Natural killer cell (primary cell): ENCODE measurements at regions not wholly inside any gene's neighbourhood (a gene's known extent, or its start where the extent isn't known, plus 50 kb on each side); places are given as distances from the start of the nearest gene placed in this dataset.

Source experiments
- ATAC-seq, 3 donors: fragments of 150-1000 bp in 2 of 3; fragments of 200-7000 bp in 1 of 3; cut with Tn5 transposase; 1 replicate in 1 of 3; 2 replicates in 2 of 3; pipeline ENCODE4 v1.10.0; 2021; ENCODE audit warnings: mild to moderate bottlenecking in 2 of 3, moderate library complexity in 2 of 3
- DNase-seq, 2 donors: peaks; one replicate each; pipeline versions ENCODE4 v3.0.0 to v3.0.0-alpha.2; 2013 to 2021; ENCODE audit warnings: mixed read lengths in 1 of 2
- H3K27ac ChIP-seq: one replicate; pipeline ENCODE4 v1.5.1; 2013; ENCODE audit warnings: mild to moderate bottlenecking, low read length
- H3K27me3 ChIP-seq: one replicate; pipeline ENCODE4 v1.6.1; 2013; ENCODE audit warnings: low read length; ENCODE audit not compliant: control insufficient read depth, insufficient read depth
- H3K36me3 ChIP-seq: one replicate; pipeline ENCODE4 v1.6.1; 2013; ENCODE audit warnings: low read length; ENCODE audit not compliant: control insufficient read depth, insufficient read depth
- H3K4me1 ChIP-seq: one replicate; pipeline ENCODE4 v1.6.1; 2013; ENCODE audit warnings: low read length; ENCODE audit not compliant: control insufficient read depth, insufficient read depth
- H3K4me3 ChIP-seq: one replicate; pipeline ENCODE4 v1.5.1; 2013; ENCODE audit warnings: low read length
- H3K9me3 ChIP-seq: one replicate; pipeline ENCODE4 v1.6.1; 2013; ENCODE audit warnings: low read length; ENCODE audit not compliant: control insufficient read depth, insufficient read depth
- H3K27ac Mint-ChIP-seq, 2 donors: one replicate each; pipeline ENCODE4 v1.8.0; 2022; ENCODE audit warnings: mild to moderate bottlenecking in 2 of 2, mixed read lengths in 2 of 2, moderate library complexity in 1 of 2
- H3K27me3 Mint-ChIP-seq, 2 donors: one replicate each; pipeline ENCODE4 v1.8.0; 2022; ENCODE audit warnings: low read depth in 2 of 2, mixed read lengths in 2 of 2
- H3K36me3 Mint-ChIP-seq: one replicate; pipeline ENCODE4 v1.8.0; 2022; ENCODE audit warnings: mixed read lengths
- H3K4me1 Mint-ChIP-seq, 2 donors: one replicate each; pipeline ENCODE4 v1.8.0; 2022; ENCODE audit warnings: mixed read lengths in 2 of 2
- H3K4me3 Mint-ChIP-seq: one replicate; pipeline ENCODE4 v1.8.0; 2022; ENCODE audit warnings: mild to moderate bottlenecking, moderate library complexity, mixed read lengths
- H3K9me3 Mint-ChIP-seq, 2 donors: one replicate each; pipeline ENCODE4 v1.8.0; 2022; ENCODE audit warnings: mixed read lengths in 2 of 2
- WGBS: methylation state at CpG from one replicate; pipeline ENCODE4 v1.1.7; 2013; ENCODE audit warnings: missing lambda C conversion rate; ENCODE audit not compliant: insufficient coverage; 5-methylcytosine and 5-hydroxymethylcytosine counted together
- intact Hi-C: fragments of 100-400 bp; cut with micrococcal nuclease; formaldehyde crosslinking; loops from one replicate; pipeline ENCODE4 v1.14.2; 2022
- TF ChIP-seq, protein P1 (sequence below): fragments of 200-600 bp; IDR thresholded peaks from one replicate; pipeline ENCODE4 v1.8.0; 2022; ENCODE audit warnings: antibody characterized with exemption

DNA sequence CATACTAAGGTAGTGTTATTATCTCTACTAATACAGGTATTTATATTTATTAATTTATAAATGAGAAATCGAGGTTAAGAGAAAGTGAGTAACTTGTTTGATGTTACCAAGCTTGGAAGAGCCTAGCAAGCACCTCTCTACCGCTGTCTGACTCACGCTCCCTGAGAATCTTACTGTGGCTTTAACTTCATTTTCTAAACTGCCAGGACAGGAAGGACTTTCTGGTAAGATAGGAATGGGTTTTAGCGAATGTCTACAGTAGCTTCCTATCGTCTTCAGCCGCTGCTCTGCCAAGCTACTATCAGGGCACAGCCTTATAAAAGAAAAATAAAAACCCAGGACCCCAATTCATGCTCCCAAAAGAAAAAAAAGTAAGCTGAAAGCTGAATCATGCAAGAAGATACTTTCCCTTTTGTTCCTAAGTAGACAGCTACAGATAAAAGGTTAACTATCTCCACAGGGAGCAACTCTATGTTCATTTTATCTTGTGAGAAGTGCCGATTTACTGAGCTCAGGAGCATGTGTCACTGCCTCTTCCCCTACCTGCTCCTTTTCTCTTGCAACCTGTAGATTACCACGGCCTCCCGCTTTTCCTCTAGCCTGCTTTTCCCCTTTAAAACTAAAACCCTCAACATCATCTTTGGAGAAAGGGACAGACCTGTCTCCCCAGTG lies 60.2 kb downstream of the THNSL1 start:
- WGBS: 84% methylated on average over 9 of the region's 9 CpGs
- no peak for ATAC-seq
- Mint-ChIP-seq H3K4me3 (no peak overlapping the region), H3K9me3 (no peaks in the 10 kb centered on the region), H3K27me3 (peaks cover 7 to 11% of the 10 kb centered on the region in 2 donors), H3K27ac (no peak overlapping the region), H3K4me1 (peaks cover 5 to 10% of the 10 kb centered on the region in 2 donors), H3K36me3 (no peaks in the 10 kb centered on the region)
- Histone ChIP-seq H3K27ac (no peak overlapping the region), H3K36me3 (no peaks in the 10 kb centered on the region), H3K4me1 (no peaks in the 10 kb centered on the region), H3K27me3 (no peaks in the 10 kb centered on the region), H3K9me3 (no peaks in the 10 kb centered on the region), H3K4me3 (no peak overlapping the region)
- no peak for DNase-seq
- TF ChIP-seq, protein P1, sequence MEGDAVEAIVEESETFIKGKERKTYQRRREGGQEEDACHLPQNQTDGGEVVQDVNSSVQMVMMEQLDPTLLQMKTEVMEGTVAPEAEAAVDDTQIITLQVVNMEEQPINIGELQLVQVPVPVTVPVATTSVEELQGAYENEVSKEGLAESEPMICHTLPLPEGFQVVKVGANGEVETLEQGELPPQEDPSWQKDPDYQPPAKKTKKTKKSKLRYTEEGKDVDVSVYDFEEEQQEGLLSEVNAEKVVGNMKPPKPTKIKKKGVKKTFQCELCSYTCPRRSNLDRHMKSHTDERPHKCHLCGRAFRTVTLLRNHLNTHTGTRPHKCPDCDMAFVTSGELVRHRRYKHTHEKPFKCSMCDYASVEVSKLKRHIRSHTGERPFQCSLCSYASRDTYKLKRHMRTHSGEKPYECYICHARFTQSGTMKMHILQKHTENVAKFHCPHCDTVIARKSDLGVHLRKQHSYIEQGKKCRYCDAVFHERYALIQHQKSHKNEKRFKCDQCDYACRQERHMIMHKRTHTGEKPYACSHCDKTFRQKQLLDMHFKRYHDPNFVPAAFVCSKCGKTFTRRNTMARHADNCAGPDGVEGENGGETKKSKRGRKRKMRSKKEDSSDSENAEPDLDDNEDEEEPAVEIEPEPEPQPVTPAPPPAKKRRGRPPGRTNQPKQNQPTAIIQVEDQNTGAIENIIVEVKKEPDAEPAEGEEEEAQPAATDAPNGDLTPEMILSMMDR: no peak
- intact Hi-C loops: no loop called here

DNA sequence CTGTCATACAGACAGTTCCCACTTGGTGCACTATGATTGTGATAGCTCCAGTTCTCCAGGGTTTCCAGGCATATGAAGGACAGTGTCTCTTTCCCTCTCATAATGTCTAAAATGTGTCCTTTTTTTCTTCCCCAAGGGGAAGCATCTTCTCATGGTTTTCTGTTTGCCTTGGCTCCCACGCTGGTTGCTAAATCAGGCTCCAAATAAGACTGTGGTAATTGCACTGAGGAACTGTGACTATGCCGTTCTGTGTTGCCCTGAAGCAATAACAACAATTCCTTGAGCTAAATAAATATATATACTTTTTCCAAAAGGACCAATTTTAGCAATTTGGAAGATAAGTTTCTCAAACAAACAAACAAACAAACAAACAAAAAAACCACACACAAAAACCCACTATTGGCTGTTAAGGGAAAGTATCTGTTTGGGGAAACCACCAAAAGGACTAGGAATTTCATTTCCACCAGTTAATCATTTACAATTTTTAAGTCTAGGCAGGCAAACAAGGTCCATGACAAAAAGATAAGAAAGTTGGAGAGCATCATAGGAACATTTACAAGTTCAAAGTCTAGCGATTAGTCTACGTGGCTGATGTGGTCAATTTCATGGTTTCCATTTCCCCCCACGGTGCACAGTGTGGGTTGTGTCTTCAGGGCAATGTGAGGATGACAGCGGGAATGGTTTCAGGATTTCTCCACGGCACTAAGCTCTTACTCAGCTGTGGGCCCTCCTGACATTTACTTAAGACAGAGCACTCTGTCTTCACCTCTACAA lies 62.4 kb downstream of the THNSL1 start:
- H3K4me3 ChIP-seq: no peak overlapping the region
- TF ChIP-seq, protein P1: no peak
- no peak for ATAC-seq
- Mint-ChIP-seq H3K27ac (no peak overlapping the region), H3K27me3 (peaks cover 8 to 19% of the 10 kb centered on the region in 2 donors), H3K4me3 (no peak overlapping the region), H3K9me3 (no peaks in the 10 kb centered on the region), H3K36me3 (no peaks in the 10 kb centered on the region), H3K4me1 (peaks cover 5 to 10% of the 10 kb centered on the region in 2 donors)
- H3K36me3 ChIP-seq: no peaks in the 10 kb centered on the region
- no peak overlapping the region for H3K27ac ChIP-seq
- no peaks in the 10 kb centered on the region for H3K9me3 ChIP-seq
- H3K27me3 ChIP-seq: no peaks in the 10 kb centered on the region
- intact Hi-C loops: no loop called here
- 42% methylated on average over 7 of the region's 7 CpGs for WGBS
- no peaks in the 10 kb centered on the region for H3K4me1 ChIP-seq
- DNase-seq: no peak

DNA sequence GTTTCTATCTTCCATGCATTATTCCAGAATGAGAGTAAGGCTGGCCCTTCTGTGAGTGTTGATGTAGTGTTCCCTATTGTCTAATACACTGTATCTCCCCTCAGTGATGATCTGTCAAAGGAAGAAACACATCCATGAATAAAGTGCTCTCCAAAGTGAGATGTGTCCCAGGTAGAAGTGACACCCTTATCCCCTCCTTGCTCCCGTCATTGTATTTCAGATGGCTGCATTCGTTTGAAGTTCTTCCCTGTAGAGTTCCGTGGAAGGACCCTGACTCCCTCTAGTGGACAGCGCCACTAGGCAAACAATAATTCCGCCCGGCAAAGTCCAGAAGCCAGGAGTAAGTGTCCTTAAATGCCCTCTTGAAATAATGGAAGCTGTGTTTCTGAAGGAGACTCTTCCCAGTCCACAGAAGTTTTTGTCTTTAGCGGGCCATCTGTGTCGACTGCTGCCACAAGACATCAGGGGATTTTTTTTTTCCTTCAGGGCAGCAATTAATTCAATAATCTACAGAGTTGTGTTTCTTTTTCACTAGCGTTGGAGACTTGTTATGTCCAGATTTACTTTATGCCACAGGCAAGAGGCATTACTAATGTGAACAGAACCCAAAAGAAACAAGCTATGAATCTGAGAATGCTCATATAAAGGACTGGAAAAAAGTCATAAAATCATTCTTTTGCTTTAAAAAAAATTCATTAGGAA lies 64.6 kb downstream of the THNSL1 start:
- TF ChIP-seq, protein P1: peak; percentile 78
- Histone ChIP-seq H3K27ac (no peak overlapping the region), H3K36me3 (no peaks in the 10 kb centered on the region), H3K9me3 (no peaks in the 10 kb centered on the region), H3K4me1 (no peaks in the 10 kb centered on the region), H3K4me3 (no peak overlapping the region), H3K27me3 (no peaks in the 10 kb centered on the region)
- peaks cover 5 to 10% of the 10 kb centered on the region in 2 donors for H3K4me1 Mint-ChIP-seq
- peak; percentile 48 to 77 for DNase-seq
- ATAC-seq: peak; percentile 63 to 85 (median 69)
- no peaks in the 10 kb centered on the region for H3K36me3 Mint-ChIP-seq
- no peak overlapping the region for H3K4me3 Mint-ChIP-seq
- H3K27ac Mint-ChIP-seq: no peak overlapping the region
- H3K9me3 Mint-ChIP-seq: no peaks in the 10 kb centered on the region
- peaks cover 10 to 12% of the 10 kb centered on the region in 2 donors for H3K27me3 Mint-ChIP-seq
- WGBS: 15% methylated on average over 9 of the region's 9 CpGs
- intact Hi-C loops: loop anchor here (1.0 to 10.0 kb wide), 3 partner anchors 438 to 986 kb away; no protein-coding TSS in a partner anchor
